H1 (cell line): ENCODE measurements at regions not wholly inside any gene's neighbourhood (a gene's known extent, or its start where the extent isn't known, plus 50 kb on each side); places are given as distances from the start of the nearest gene placed in this dataset.

ENCODE experiments used
- CTCF ChIA-PET: fragments of 300-600 bp; sonication (Branson Sonifier 250); formaldehyde crosslinking; loops from one replicate; lab custom pipeline; 2021; ENCODE audit not compliant: partially characterized antibody; lab: Charles Lee
- POLR2A ChIA-PET: fragments of 300-600 bp; sonication (Branson Sonifier 250); formaldehyde crosslinking; loops from one replicate; lab custom pipeline; 2021; ENCODE audit warnings: inconsistent platforms; ENCODE audit not compliant: partially characterized antibody; lab: Charles Lee
- DNase-seq, 2 experiments: peaks; one replicate each; pipeline versions ENCODE4 v3.0.0 to v3.0.0-alpha.2; 2010 to 2022; ENCODE audit warnings: low spot score in 2 of 2, low read depth in 1 of 2, mixed read lengths in 1 of 2
- FAIRE-seq: peaks from 2 replicates; lab custom pipeline; 2011; peaks lifted over from hg19 to GRCh38; lab: Jason Lieb, UNC
- H2AFZ ChIP-seq: 2 replicates; pipeline ENCODE4 v1.8.1; 2012; ENCODE audit warnings: low read length, inconsistent platforms
- H2AK5ac ChIP-seq: 2 replicates; pipeline ENCODE4 v1.6.1; 2013; ENCODE audit warnings: low read depth, low read length
- H2BK120ac ChIP-seq: replicated peaks from 2 replicates; pipeline ENCODE3; 2013; ENCODE audit warnings: low read depth, low read length, inconsistent platforms
- H2BK12ac ChIP-seq: 2 replicates; pipeline ENCODE4 v1.6.1; 2013; ENCODE audit warnings: low read depth, low read length
- H2BK15ac ChIP-seq: 2 replicates; pipeline ENCODE4 v1.6.1; 2013; ENCODE audit warnings: low read length
- H2BK20ac ChIP-seq: 2 replicates; pipeline ENCODE4 v1.6.1; 2013; ENCODE audit warnings: low read length
- H2BK5ac ChIP-seq: 2 replicates; pipeline ENCODE4 v1.6.1; 2013; ENCODE audit warnings: low read depth, low read length
- H3K14ac ChIP-seq: 2 replicates; pipeline ENCODE4 v1.6.1; 2013; ENCODE audit warnings: inconsistent platforms; ENCODE audit not compliant: insufficient read length
- H3K18ac ChIP-seq: 2 replicates; pipeline ENCODE4 v1.6.1; 2013; ENCODE audit warnings: low read length; ENCODE audit errors: extremely low read depth
- H3K23ac ChIP-seq: 2 replicates; pipeline ENCODE4 v1.6.1; 2013; ENCODE audit warnings: inconsistent platforms; ENCODE audit not compliant: insufficient read length
- H3K23me2 ChIP-seq: 2 replicates; pipeline ENCODE4 v1.6.1; 2013; ENCODE audit warnings: low read depth, low read length
- H3K27ac ChIP-seq: 2 replicates; pipeline ENCODE4 v1.6.1; 2011; ENCODE audit warnings: low read depth, low read length, inconsistent platforms
- H3K27me3 ChIP-seq, 4 experiments: replicated peaks in 1 of 4; 1 replicate in 1 of 4; 2 replicates in 3 of 4; pipeline versions ENCODE4 v1.6.1 to v1.8.1; 2011 to 2013; ENCODE audit warnings: low read length in 3 of 4, mild to moderate bottlenecking in 3 of 4, inconsistent platforms in 2 of 4, mixed read lengths in 2 of 4, moderate library complexity in 1 of 4; ENCODE audit not compliant: control insufficient read depth in 3 of 4, insufficient read depth in 3 of 4; ENCODE audit errors: extremely low read depth in 1 of 4
- H3K36me3 ChIP-seq, 4 experiments: 2 replicates each; pipeline versions ENCODE4 v1.6.1 to v1.8.1; 2011 to 2013; ENCODE audit warnings: mild to moderate bottlenecking in 4 of 4, low read length in 3 of 4, moderate library complexity in 2 of 4, control low read depth in 1 of 4, inconsistent platforms in 1 of 4; ENCODE audit not compliant: insufficient read depth in 4 of 4, control insufficient read depth in 2 of 4
- H3K4ac ChIP-seq: replicated peaks from 2 replicates; pipeline ENCODE3; 2013; ENCODE audit warnings: low read length, low read depth, mixed read lengths, inconsistent platforms; ENCODE audit not compliant: insufficient read length
- H3K4me1 ChIP-seq, 4 experiments: replicated peaks in 1 of 4; 1 replicate in 1 of 4; 2 replicates in 3 of 4; pipeline versions ENCODE4 v1.6.1 to v1.8.1; 2011 to 2013; ENCODE audit warnings: low read length in 3 of 4, inconsistent platforms in 2 of 4, mixed read lengths in 1 of 4; ENCODE audit not compliant: insufficient read depth in 4 of 4, control insufficient read depth in 3 of 4
- H3K4me2 ChIP-seq, 2 experiments: 2 replicates each; pipeline versions ENCODE4 v1.6.1 to v1.8.1; 2011 to 2013; ENCODE audit warnings: low read depth in 2 of 2, low read length in 2 of 2, control low read depth in 1 of 2, inconsistent platforms in 1 of 2, mild to moderate bottlenecking in 1 of 2; ENCODE audit not compliant: insufficient read depth in 1 of 2
- H3K4me3 ChIP-seq, 4 experiments: fragments of 200-600, 300-600 bp in 1 of 4; sonication (generic), shearing (Covaris generic), sonication (Bioruptor Twin) in 1 of 4; 2 replicates each; pipeline versions ENCODE4 v1.5.1 to v1.8.1; 2011 to 2016; ENCODE audit warnings: low read length in 4 of 4, low read depth in 3 of 4, control low read depth in 2 of 4, inconsistent platforms in 2 of 4, mild to moderate bottlenecking in 2 of 4, mixed read lengths in 1 of 4, moderate library complexity in 1 of 4; ENCODE audit not compliant: insufficient read depth in 2 of 4; ENCODE audit errors: extremely low read depth in 1 of 4
- H3K56ac ChIP-seq: replicated peaks from 2 replicates; pipeline ENCODE3; 2013; ENCODE audit warnings: low read depth, mild to moderate bottlenecking, mixed read lengths, low read length, inconsistent platforms; ENCODE audit not compliant: insufficient read length
- H3K79me1 ChIP-seq: 2 replicates; pipeline ENCODE4 v1.6.1; 2013; ENCODE audit warnings: low read depth, low read length, control low read depth
- H3K79me2 ChIP-seq, 2 experiments: 2 replicates each; pipeline versions ENCODE4 v1.6.1 to v1.8.1; 2012 to 2013; ENCODE audit warnings: low read length in 2 of 2, mild to moderate bottlenecking in 2 of 2, inconsistent platforms in 1 of 2; ENCODE audit not compliant: insufficient read depth in 2 of 2, control insufficient read depth in 1 of 2
- H3K9ac ChIP-seq, 4 experiments: replicated peaks in 1 of 4; 1 replicate in 1 of 4; 2 replicates in 3 of 4; pipeline versions ENCODE4 v1.6.1 to v1.8.1; 2011 to 2013; ENCODE audit warnings: low read depth in 3 of 4, low read length in 3 of 4, control low read depth in 2 of 4, mild to moderate bottlenecking in 2 of 4, moderate library complexity in 2 of 4, inconsistent platforms in 1 of 4; ENCODE audit errors: extremely low read depth in 1 of 4
- H3K9me3 ChIP-seq, 2 experiments: 2 replicates each; pipeline versions ENCODE4 v1.6.1 to v1.8.1; 2012 to 2013; ENCODE audit warnings: mild to moderate bottlenecking in 2 of 2, moderate library complexity in 2 of 2, control low read depth in 1 of 2, inconsistent platforms in 1 of 2, low read depth in 1 of 2, low read length in 1 of 2, mixed read lengths in 1 of 2; ENCODE audit not compliant: insufficient read depth in 2 of 2
- H4K20me1 ChIP-seq, 2 experiments: replicated peaks in 1 of 2; 2 replicates each; pipeline versions ENCODE3 to v1.8.1; 2011 to 2013; ENCODE audit warnings: inconsistent platforms in 2 of 2, low read length in 2 of 2, mild to moderate bottlenecking in 1 of 2; ENCODE audit not compliant: insufficient read depth in 2 of 2, control insufficient read depth in 1 of 2
- H4K5ac ChIP-seq: 2 replicates; pipeline ENCODE4 v1.6.1; 2013; ENCODE audit warnings: low read length, low read depth, mixed read lengths, inconsistent platforms; ENCODE audit not compliant: insufficient read length
- H4K8ac ChIP-seq: 2 replicates; pipeline ENCODE4 v1.8.0; 2013; ENCODE audit warnings: mild to moderate bottlenecking, moderate library complexity, low read length, inconsistent platforms; ENCODE audit not compliant: insufficient read depth; ENCODE audit errors: extremely low read depth
- H4K91ac ChIP-seq: replicated peaks from 2 replicates; pipeline ENCODE3; 2013; ENCODE audit warnings: low read length, mixed read lengths, inconsistent platforms; ENCODE audit not compliant: insufficient read length
- CREB1 ChIP-seq: IDR thresholded peaks from 2 replicates; pipeline ENCODE4 v1.6.1; 2012; ENCODE audit warnings: inconsistent platforms
- FOSL1 ChIP-seq: IDR thresholded peaks from 2 replicates; pipeline ENCODE4 v1.6.1; 2011; ENCODE audit warnings: mild to moderate bottlenecking, low read depth, low read length, moderate library complexity; ENCODE audit not compliant: insufficient read depth
- KDM5A ChIP-seq: fragments of 200-600 bp; IDR thresholded peaks from 2 replicates; pipeline ENCODE4 v1.7.1; 2012; ENCODE audit warnings: mild to moderate bottlenecking, low read length, inconsistent platforms, mixed read lengths
- NANOG ChIP-seq: IDR thresholded peaks from 2 replicates; pipeline ENCODE4 v1.6.1; 2011; ENCODE audit warnings: low read length, low read depth, mild to moderate bottlenecking, inconsistent platforms; ENCODE audit not compliant: insufficient read depth, poor library complexity, severe bottlenecking
- RAD21 ChIP-seq, 2 experiments: IDR thresholded peaks in 1 of 2; conservative IDR thresholded peaks in 1 of 2; 2 replicates each; pipeline ENCODE4 v1.6.1; 2011; ENCODE audit warnings: low read depth in 2 of 2, low read length in 2 of 2, improper control_type of control experiment in 1 of 2, inconsistent platforms in 1 of 2, mild to moderate bottlenecking in 1 of 2, moderate library complexity in 1 of 2
- SIX5 ChIP-seq: IDR thresholded peaks from 2 replicates; pipeline ENCODE4 v1.6.1; 2011; ENCODE audit warnings: mild to moderate bottlenecking, low read depth, low read length
- SP1 ChIP-seq: IDR thresholded peaks from 2 replicates; pipeline ENCODE4 v1.6.1; 2011; ENCODE audit warnings: low read depth, low read length
- YY1 ChIP-seq: IDR thresholded peaks from 2 replicates; pipeline ENCODE4 v1.6.1; 2011; ENCODE audit warnings: low read depth, mild to moderate bottlenecking, low read length
- WGBS, 2 experiments: shearing (Covaris generic) in 1 of 2; methylation state at CpG; one replicate each; pipeline versions ENCODE4 v1.1.6 to v1.1.7; 2013 to 2015; ENCODE audit warnings: low lambda C conversion rate in 2 of 2, mixed read lengths in 2 of 2, inconsistent platforms in 1 of 2, low coverage in 1 of 2, missing lambda C conversion rate in 1 of 2; ENCODE audit not compliant: insufficient replicate concordance in 2 of 2, insufficient coverage in 1 of 2, insufficient read length in 1 of 2; ENCODE audit errors: extremely low coverage in 1 of 2, missing lambda C conversion rate in 1 of 2; 5-methylcytosine and 5-hydroxymethylcytosine counted together
- TF ChIP-seq, protein P1 (sequence below): IDR thresholded peaks from 2 replicates; pipeline ENCODE4 v1.6.1; 2012; ENCODE audit warnings: inconsistent platforms

DNA sequence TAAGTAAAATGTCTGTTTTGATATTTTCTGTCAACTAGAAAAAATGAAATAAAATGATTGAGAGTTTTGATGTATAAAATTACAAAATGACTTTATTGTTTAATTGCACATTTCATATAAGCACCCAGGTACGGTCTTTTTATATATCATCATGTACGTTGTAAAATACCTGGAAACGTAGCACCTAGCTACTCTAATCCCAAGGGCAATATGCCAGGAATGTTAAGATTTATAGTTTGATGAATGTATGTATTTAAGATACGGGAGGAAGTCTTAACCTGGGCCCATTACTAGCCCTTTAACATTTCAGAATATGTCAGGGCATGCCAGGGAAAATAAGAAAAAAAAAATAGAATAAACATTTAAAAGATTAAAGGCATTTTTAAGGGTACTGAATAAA lies 490.9 kb upstream of the NRSN1 start:
- no peak overlapping the region for H4K8ac ChIP-seq
- no peaks in the 10 kb centered on the region for H4K20me1 ChIP-seq
- TF ChIP-seq NANOG (no peak), CREB1 (no peak), SIX5 (no peak), RAD21 (IDR thresholded peaks at IDR 0.05 in 1 of 2, conservative IDR thresholded peaks at IDR 0.05 in 1 of 2; ENCODE audit: low read depth in 2 of 2, low read length in 2 of 2) (no peak), FOSL1 (no peak), SP1 (no peak), YY1 (no peak), KDM5A (no peak)
- TF ChIP-seq, protein P1, sequence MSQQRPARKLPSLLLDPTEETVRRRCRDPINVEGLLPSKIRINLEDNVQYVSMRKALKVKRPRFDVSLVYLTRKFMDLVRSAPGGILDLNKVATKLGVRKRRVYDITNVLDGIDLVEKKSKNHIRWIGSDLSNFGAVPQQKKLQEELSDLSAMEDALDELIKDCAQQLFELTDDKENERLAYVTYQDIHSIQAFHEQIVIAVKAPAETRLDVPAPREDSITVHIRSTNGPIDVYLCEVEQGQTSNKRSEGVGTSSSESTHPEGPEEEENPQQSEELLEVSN: no peak
- no peak overlapping the region for H3K9ac ChIP-seq
- no peak overlapping the region for H3K4me2 ChIP-seq
- no peak overlapping the region for H2AFZ ChIP-seq
- no peak overlapping the region for H4K91ac ChIP-seq
- no peak for DNase-seq
- H3K56ac ChIP-seq: no peak overlapping the region
- POLR2A ChIA-PET: no interaction called here
- H3K4me3 ChIP-seq: no peak overlapping the region
- no peak overlapping the region for H4K5ac ChIP-seq
- no peak overlapping the region for H2BK15ac ChIP-seq
- H2BK12ac ChIP-seq: no peak overlapping the region
- H3K4me1 ChIP-seq: no peaks in the 10 kb centered on the region
- no peak overlapping the region for H2BK20ac ChIP-seq
- H3K14ac ChIP-seq: no peak overlapping the region
- no peaks in the 10 kb centered on the region for H3K9me3 ChIP-seq
- H3K23ac ChIP-seq: no peak overlapping the region
- no peaks in the 10 kb centered on the region for H3K79me1 ChIP-seq
- no peak overlapping the region for H2BK5ac ChIP-seq
- CTCF ChIA-PET: no interaction called here
- no peaks in the 10 kb centered on the region for H3K23me2 ChIP-seq
- peaks cover 0 to 1% (median 0%) of the 10 kb centered on the region in 4 experiments; a peak in 1 of 7 replicates for H3K27me3 ChIP-seq
- H3K79me2 ChIP-seq: no peaks in the 10 kb centered on the region; a peak in 1 of 4 replicates
- 92% methylated on average over 4 of the region's 4 CpGs; no CpG with 5 or more reads in 1 of the 2 experiments for WGBS, 2 experiments
- no peak for FAIRE-seq
- no peak overlapping the region for H3K18ac ChIP-seq
- H2BK120ac ChIP-seq: no peak overlapping the region
- H3K4ac ChIP-seq: no peak overlapping the region
- no peak overlapping the region for H3K27ac ChIP-seq
- no peaks in the 10 kb centered on the region for H3K36me3 ChIP-seq
- H2AK5ac ChIP-seq: no peak overlapping the region
